HT1080 (cell line): ENCODE measurements at regions not wholly inside any gene's neighbourhood (a gene's known extent, or its start where the extent isn't known, plus 50 kb on each side); places are given as distances from the start of the nearest gene placed in this dataset.

Experiments
- DNase-seq: peaks from one replicate; pipeline ENCODE4 v3.0.0-alpha.2; 2015; ENCODE audit warnings: low read depth

GRCh38 chr16:85307552-85308364, 195.5 kb upstream of the CIBAR2 start:
- DNase-seq: no peak

DNA sequence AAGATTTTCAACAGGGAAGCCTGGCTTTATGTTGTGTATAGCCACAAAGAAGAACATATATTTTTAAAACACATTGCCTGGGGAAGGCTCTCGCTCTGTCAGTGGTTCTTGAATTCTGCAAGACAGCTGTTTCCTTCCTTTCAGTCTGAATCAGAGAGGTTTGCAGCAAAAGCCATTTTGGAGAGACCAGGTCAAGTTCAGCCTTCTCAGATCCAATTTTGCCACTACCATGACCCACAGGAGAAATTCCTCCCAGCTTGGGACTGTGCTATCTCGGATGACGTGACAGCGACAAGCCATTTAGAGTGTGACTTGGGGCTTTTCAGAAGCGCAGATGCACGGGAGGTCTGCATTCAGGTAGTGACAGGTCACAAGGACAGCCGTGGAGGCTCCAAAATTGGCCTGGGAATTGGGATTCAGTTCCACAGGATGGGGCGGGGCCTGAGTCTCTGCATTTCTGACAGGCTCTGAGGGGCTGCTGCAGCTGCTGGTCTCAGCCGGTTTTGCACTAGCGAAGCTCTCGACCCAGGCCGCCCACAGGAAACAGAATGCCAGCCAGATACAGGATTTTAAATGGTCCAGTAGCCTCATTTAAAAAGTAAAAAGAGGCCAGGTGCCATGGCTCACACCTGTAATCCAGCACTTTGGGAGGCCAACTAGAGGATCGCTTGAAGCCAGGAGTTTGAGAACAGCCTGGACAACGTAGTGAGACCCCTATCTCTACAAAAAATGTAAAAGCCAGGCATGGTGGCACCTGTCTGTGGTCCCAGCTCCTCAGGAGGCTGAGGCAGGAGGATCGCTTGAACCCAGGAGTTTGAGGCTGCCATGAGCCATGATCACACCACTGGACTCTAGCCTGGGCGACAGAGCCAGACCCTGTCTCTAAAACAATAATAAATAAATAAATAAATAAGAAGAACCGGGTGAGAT, 196.6 kb upstream of the CIBAR2 start:
- no peak for DNase-seq

GRCh38 chr16:85309656-85310587, 197.7 kb upstream of the CIBAR2 start:
- DNase-seq: no peak

DNA sequence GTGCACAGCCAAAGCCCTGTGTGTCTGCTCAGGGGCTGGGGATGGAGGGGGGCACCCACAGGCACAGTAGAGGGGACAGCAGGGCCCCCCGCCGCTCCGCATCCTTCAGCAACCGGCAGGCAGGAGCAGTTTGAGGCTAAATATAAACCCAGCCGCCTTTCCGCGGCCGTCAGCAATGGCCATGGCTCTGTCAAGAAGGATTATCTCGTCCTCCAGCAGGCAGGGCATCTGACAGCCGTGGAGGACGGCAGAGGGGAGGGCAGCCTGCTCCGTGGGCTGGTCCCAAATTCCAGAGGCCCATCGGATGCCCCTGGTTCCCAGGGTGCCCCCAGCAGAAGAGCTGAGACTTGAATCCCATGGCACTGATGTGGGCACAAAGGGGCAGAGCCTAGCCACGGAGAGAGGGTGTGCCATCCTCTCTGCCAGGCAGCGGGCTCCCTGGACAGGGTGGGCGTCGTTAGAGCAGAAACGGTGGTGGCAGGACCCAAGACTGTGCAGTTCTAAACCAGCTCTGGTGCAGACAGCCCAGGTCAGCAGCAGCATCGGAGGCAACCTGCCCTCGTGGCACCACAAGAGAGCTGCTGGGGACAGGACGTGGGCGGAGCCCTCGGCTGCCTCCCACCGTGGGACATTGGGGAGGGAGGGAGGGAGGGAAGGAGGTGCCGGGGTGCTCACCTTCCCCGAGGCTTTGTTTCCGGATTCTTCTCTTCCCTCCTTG, 198.8 kb upstream of the CIBAR2 start:
- DNase-seq: no peak

GRCh38 chr16:85311741-85312140, 199.5 kb upstream of the CIBAR2 start:
- no peak for DNase-seq

DNA sequence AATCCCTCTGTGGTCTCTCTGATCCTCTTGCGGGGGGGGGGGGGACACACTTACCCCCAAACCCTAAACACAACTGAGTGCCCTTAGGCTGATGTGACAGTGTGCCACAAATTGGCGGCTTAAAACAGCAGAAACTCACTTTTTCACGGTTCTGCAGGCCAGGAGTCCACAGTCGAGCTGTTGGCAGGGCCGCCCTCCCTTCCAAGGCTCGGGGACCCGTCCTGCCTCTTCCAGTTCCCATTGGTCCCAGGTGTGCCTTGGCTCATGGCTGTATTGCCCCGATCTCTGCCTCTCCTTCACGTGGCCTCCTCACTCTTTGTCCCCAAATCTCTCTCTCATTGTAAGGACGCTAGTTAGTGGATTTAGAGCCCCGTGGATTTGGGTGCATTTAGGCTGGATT, 199.9 kb upstream of the CIBAR2 start:
- DNase-seq: no peak

GRCh38 chr16:85312642-85313525, 200.6 kb upstream of the CIBAR2 start:
- no peak for DNase-seq

- DNase-seq: no peak
Observed at GRCh38 chr16:85313526-85314301, 201.4 kb upstream of the CIBAR2 start.

- DNase-seq: no peak
Observed at GRCh38 chr16:85314512-85314971, 202.3 kb upstream of the CIBAR2 start.

- no peak for DNase-seq
Observed at GRCh38 chr16:85315866-85316265, 203.6 kb upstream of the CIBAR2 start.

- peak; percentile 62 for DNase-seq
Observed at GRCh38 chr16:85316321-85316919, 204.1 kb upstream of the CIBAR2 start.

- DNase-seq: no peak
Observed at GRCh38 chr16:85316944-85317343, 204.7 kb upstream of the CIBAR2 start.

GRCh38 chr16:85317704-85318103, 205.4 kb upstream of the CIBAR2 start:
- DNase-seq: no peak

- DNase-seq: no peak
Observed at GRCh38 chr16:85319208-85319983, 207.1 kb upstream of the CIBAR2 start.

- no peak for DNase-seq
Observed at GRCh38 chr16:85319984-85320440, 207.7 kb upstream of the CIBAR2 start.

DNA sequence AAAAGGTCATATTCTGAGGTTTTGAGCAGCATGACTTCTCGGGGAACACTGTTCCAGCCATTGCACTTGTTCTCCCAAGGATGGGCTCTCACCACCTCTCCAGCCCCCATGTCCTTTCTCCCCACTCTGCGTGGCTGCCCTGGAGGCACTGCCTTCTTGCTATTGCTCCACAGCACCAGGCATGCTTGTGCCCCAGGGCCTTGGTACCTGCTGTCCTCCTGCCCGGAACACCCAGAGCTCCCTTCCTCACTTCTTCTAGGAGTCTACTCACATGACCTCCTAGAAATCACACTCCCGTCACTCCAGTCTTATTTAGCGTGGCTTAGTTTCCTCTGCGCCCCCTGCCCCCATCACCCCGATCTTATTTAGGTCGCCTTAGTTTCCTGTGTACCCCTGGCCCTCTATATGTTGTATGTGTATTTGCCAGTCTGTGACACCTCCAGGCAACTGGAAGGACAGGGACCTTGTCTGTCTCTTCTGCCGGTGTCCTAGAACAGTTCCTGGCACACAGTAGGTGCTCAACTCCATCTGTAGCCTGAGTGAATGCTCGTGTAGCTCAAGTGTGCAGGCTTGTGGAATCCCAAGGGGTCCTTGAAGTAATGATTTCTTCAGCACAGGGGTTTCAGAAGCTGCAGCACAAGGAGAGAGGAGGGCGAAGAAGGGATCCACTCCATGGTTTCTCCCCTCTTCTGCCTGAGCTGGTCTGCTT, 208.6 kb upstream of the CIBAR2 start:
- no peak for DNase-seq
